Left ventricle myocardium inferior (tissue), 1 donor: ENCODE measurements at regions not wholly inside any gene's neighbourhood (a gene's known extent, or its start where the extent isn't known, plus 50 kb on each side); places are given as distances from the start of the nearest gene placed in this dataset.

Experiments
- DNase-seq: peaks from one replicate; pipeline ENCODE4 v3.0.0-alpha.2; 2020
- H3K27ac ChIP-seq: fragments of 200-600 bp; replicated peaks from 2 replicates; pipeline ENCODE4 v1.8.0; 2021
- H3K27me3 ChIP-seq: fragments of 200-600 bp; 2 replicates; pipeline ENCODE4 v1.8.0; 2021; ENCODE audit warnings: low read depth
- H3K36me3 ChIP-seq: fragments of 200-600 bp; 2 replicates; pipeline ENCODE4 v1.8.0; 2021
- H3K4me1 ChIP-seq: fragments of 200-600 bp; 2 replicates; pipeline ENCODE4 v1.8.0; 2021
- H3K4me3 ChIP-seq: fragments of 200-600 bp; 2 replicates; pipeline ENCODE4 v1.8.0; 2021; ENCODE audit warnings: mild to moderate bottlenecking, moderate library complexity
- H3K9me3 ChIP-seq: fragments of 200-600 bp; replicated peaks from 2 replicates; pipeline ENCODE4 v1.8.0; 2021
- CTCF ChIP-seq: fragments of 200-600 bp; IDR thresholded peaks from 2 replicates; pipeline ENCODE4 v1.8.0; 2021; ENCODE audit warnings: antibody characterized with exemption, mild to moderate bottlenecking, borderline replicate concordance
- intact Hi-C: fragments of 100-400 bp; cut with micrococcal nuclease; formaldehyde crosslinking; loops from one replicate; pipeline ENCODE4 v1.11.0; 2022
- donor health status: DM: no; HTN: yes; CAD: no; lungs with severe emphysema.

- no peak for TF ChIP-seq CTCF
- Histone ChIP-seq H3K27me3 (no peaks in the 10 kb centered on the region), H3K4me3 (no peak overlapping the region), H3K36me3 (no peaks in the 10 kb centered on the region), H3K9me3 (no peaks in the 10 kb centered on the region), H3K4me1 (peaks cover 24% of the 10 kb centered on the region), H3K27ac (no peak overlapping the region)
- no peak for DNase-seq
- intact Hi-C loops, result no loop called here
Observed at GRCh38 chr12:67452119-67452805, 183.1 kb downstream of the CAND1 start.

GRCh38 chr12:67453191-67453590 is 184.0 kb downstream of the CAND1 start:
- peaks cover 34% of the 10 kb centered on the region for H3K4me1 ChIP-seq
- no peaks in the 10 kb centered on the region for H3K36me3 ChIP-seq
- no peaks in the 10 kb centered on the region for H3K27me3 ChIP-seq
- H3K27ac ChIP-seq, result no peak overlapping the region
- TF ChIP-seq CTCF, result no peak
- H3K9me3 ChIP-seq, result no peaks in the 10 kb centered on the region
- intact Hi-C loops, result no loop called here
- no peak for DNase-seq
- no peak overlapping the region for H3K4me3 ChIP-seq

GRCh38 chr12:67455236-67455635 is 186.1 kb downstream of the CAND1 start:
- no peak for DNase-seq
- intact Hi-C loops, result no loop called here

GRCh38 chr12:67456431-67456901 is 187.3 kb downstream of the CAND1 start:
- Histone ChIP-seq H3K4me1 (peaks cover 46% of the 10 kb centered on the region), H3K36me3 (no peaks in the 10 kb centered on the region), H3K9me3 (no peaks in the 10 kb centered on the region), H3K27ac (peak overlapping the region; percentile 47), H3K4me3 (no peak overlapping the region), H3K27me3 (no peaks in the 10 kb centered on the region)
- no peak for DNase-seq
- TF ChIP-seq CTCF, result no peak
- intact Hi-C loops, result no loop called here

More at GRCh38 chr12:67455236-67455635, 186.1 kb downstream of the CAND1 start:
- H3K27ac ChIP-seq, result no peak overlapping the region
- H3K27me3 ChIP-seq, result no peaks in the 10 kb centered on the region
- H3K4me3 ChIP-seq, result no peak overlapping the region
- peaks cover 46% of the 10 kb centered on the region for H3K4me1 ChIP-seq
- no peaks in the 10 kb centered on the region for H3K9me3 ChIP-seq
- no peaks in the 10 kb centered on the region for H3K36me3 ChIP-seq
- no peak for TF ChIP-seq CTCF

- Histone ChIP-seq H3K4me1 (peaks cover 50% of the 10 kb centered on the region), H3K36me3 (no peaks in the 10 kb centered on the region), H3K27me3 (no peaks in the 10 kb centered on the region), H3K4me3 (no peak overlapping the region), H3K9me3 (no peaks in the 10 kb centered on the region), H3K27ac (peak overlapping the region; percentile 47)
- no peak for TF ChIP-seq CTCF
- no peak for DNase-seq
- intact Hi-C loops, result no loop called here
Observed at GRCh38 chr12:67457136-67457535, 188.0 kb downstream of the CAND1 start.
